Femur (tissue), 1 donor: ENCODE measurements at regions not wholly inside any gene's neighbourhood (a gene's known extent, or its start where the extent isn't known, plus 50 kb on each side); places are given as distances from the start of the nearest gene placed in this dataset.

Source experiments
- DNase-seq: peaks from one replicate; pipeline ENCODE4 v3.0.0-alpha.2; 2017

DNA sequence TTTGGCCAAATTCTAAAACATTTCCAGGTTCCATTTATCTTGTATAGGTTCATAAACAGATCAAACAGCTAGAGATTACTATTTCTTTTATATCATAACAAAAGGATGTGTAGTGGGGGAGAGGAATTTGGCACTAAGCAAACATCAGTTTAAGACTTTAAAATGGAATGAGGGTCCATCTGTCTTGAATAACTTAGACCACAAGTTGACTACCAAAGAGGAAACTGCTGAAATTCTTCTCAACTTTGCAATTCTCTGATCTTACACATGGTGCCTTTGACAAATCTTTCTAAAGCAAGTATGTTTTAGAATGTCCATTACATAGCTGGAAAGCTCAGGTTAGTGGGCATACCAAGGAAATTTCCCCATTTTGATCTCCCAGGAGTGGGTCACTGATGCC is 140.5 kb upstream of the ADAMTS9 start:
- no peak for DNase-seq

DNA sequence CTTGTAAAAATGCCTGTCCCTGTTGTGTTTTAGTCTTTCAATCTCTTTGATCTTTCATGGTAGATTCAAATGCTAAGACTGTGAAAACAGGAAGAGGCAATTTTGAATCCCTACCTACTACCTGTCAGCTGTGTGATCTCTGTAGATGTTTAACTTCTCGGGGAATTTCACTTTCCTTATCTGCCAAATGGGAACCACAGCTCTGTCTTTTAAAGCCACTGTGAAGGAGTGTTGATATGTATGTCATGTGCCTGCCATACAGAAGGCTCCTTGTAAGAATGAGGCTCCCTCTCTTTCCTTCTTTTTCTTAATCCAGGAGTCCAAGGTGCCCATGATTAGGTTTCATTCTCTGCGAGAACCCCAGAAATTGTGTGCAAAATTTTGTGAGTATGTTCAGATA is 139.6 kb upstream of the ADAMTS9 start:
- no peak for DNase-seq

DNA sequence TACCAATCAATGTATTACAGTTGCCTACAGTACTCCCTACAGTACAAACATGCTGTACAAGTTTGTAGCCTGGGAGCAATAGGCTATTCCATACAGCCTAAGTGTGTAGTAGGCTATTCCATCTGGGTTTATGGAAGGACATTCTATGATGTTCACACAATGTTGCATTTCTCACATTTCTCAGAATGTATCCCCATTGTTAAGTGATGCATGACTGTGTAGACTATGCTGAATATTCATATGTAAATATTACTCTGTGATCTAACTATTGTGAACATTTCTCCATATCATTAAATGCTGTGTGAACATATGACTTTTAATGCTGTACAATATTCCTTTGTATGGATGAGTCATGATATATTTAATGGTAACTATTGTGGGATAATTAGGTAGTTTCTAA is 139.2 kb upstream of the ADAMTS9 start:
- DNase-seq, result no peak

DNA sequence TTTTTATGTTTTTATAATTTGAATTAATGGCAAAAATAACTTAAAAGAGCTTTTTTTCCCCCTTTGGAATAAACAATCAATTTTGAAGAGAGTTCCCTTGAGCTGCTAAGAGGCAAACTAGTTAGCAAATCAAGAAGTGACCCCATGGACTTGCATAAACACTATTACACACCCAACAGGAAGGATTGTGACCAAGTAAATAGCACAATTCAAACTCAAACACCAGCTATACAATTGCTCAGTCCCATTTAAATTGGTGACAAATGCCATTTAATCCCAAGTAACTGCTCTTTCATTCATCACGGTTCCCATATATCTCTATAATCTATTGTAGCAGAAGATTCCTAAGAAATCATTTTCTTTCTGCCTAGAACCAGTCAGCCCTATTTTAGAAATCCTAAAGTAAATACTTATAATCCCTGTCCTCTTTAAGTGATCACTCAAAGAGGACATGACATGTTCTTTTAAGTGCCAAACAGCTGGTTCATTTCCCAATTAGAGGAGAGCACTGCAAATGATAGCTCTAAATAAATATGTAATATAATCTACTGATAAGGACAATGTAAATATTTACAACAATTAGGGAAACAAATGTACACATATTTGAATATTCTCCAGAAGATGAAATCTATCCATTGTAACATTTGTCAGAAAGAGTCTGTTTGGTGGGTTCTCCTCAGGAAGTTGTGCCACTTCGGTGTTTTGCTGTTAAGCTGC is 137.8 kb upstream of the ADAMTS9 start:
- no peak for DNase-seq

DNA sequence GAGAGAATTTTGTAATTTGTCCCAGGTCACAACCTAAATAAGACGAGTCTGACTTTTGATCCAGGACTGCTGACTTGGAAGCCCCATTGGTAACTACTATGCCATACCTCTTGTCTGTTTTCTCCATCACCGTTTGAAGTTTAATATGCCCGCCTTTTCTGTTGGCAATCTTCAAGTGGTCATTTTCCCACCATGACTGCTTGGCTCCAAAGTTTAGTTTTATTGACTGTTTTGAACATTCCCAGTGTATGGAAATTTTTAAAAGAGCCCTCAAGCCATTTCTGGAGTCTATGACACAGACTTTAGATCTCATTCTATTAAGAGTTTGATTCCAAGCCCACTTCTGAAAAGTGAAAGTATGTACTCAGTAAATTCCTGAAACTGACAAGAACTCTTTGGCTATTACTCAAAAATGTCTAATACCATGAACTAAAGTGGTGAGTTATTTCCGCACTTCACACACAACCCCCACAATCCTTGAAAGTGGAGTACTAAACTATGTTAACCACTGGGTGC is 136.7 kb upstream of the ADAMTS9 start:
- no peak for DNase-seq

DNA sequence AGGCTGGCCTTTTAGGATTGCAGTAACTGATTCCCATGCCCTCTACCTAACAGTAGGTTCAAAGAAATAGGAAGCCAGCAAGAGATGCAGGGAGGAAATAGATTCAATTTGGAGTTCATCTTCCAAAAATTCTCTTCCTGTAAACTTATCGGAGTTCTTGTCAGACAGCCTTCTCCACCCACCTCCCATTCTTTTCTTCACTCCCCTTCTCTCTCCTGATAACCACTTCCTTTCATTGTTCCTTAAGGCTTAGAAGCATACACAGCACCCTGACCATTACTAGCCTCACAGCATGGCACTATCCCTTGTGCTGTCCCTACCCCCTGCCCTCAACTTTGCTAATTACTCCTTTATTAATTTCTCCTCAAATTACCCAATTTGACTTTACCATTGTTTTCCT is 130.4 kb upstream of the ADAMTS9 start:
- no peak for DNase-seq

DNA sequence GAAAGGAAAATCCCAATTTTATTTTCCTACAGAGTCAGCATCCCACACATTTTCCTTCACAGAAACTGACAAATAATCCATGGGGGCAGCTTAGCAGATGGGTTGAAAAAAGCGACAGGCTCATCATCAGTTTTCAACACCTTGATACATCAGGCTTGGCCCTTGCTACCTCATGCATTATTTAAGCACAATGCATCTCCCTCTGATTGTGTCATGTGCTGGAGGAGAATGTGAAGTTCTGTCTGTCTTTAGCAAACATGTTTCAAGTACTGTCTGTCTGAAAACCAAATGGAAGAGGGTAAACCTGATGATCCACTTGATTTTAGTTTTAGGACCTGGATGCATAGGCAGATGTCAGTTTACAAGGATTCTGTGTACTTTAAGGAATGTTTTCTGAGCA is 128.6 kb upstream of the ADAMTS9 start:
- no peak for DNase-seq

DNA sequence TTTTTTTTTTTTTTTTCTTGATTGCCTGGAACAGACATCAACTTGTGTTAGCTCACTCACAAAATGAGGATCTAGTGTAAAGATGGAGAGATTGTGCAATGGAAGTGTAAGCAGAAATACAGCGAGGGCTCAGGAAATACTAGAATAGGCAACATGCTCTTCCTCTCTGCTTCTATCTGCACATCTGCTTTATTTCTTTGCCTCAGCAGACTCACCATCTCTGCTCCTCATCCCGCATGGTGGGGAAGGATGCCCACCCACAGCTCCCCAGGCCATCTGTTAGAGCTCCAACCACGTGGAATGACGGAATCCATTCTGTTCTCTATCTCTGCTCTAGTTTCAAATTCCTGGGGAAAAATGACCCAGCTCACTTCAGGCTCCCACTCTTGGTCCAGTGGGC is 128.0 kb upstream of the ADAMTS9 start:
- peak; percentile 47 for DNase-seq

DNA sequence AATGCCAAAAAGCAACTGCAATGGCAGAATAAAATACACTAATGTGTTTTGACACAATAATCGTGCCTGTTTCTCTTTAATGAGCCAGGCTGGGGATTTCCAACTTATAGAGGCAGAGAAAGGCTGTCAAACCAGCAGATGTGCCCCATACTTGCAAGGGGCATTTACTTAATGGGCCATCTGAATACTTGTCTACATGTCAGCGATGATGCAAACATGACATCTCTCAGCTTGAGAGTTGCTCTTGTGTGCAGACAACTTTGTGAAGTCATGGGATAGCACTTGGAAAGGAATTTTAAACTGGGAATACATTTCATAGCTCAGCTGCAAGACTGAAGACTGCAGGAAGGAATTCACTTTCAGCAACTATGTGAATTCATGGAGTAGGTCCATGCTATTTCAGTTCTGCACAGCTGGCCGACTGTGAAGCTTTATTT is 127.4 kb upstream of the ADAMTS9 start:
- DNase-seq, result peak; percentile 66

DNA sequence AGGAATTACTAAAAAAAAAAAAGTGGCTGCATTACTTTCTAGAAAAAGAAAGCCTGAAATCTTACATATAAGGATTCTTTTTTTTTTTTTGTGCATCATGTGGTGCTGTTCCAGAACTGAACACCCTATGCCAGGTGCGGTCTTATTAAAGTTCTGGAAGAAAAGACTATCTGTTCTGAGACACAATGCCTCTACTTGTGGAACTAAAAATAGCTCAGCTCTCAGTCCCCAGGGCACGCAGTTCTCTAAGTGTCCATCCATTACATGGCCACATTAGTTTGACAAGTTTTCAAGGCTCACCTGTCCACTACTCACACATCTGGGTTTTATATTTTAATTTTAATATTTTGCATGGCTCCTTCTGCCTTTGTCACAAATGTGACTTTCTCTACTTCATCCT is 126.6 kb upstream of the ADAMTS9 start:
- DNase-seq, result peak; percentile 34

DNA sequence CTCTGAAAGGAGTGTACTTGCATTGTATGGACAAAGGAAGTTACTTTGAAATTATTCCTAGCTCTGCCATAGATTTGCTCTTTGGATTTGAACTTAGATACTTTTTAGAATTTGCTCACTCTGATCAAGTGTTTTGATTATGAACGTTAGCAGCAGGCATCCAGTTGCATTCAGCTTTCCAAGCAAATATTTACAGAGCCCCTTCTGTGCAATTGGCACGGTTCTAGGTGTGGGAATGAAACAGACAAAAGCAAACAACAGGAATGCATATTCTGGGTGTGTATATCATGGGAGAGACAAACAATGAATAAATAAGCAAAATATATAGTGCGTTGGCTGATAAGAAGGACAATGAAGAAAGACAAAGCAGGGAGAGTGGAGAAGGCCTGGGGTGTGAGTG is 125.5 kb upstream of the ADAMTS9 start:
- no peak for DNase-seq

DNA sequence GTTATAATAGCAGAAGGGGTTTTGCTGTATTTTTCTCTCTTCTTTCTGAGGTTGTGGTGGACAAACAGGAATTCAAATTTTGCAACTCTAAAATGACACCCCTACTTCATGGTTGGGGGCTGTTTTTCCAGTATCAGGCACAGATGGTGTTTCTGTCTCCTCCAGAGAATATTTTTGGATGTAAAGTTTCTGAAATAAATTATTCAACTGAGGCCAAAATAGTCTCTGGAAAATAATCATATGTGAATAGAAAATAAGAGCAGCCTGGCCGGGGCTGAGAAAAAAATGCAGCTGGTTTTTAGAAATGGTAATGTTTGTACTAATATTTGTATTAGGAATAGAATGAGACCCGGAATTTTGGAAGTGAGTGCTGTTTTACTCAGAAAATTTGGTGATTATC is 121.3 kb upstream of the ADAMTS9 start:
- peak; percentile 39 for DNase-seq

DNA sequence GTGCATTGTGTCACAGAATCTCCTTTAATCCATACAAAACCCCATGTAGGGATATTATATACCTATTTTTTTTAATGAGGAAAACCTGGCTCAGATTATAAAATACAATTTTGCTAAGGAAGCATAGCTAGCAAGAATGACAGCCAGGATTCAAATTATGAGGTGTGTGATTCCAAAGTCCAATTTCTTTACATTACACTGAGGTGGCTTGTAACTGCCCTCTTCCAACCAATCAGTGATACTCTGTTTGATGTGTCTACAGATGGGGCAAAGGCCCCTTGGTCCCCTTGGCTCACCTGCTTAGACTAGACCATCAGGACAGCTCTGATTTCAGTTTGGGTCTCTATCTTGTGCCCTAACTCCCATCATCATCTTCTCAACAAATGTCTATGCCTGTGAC is 120.3 kb upstream of the ADAMTS9 start:
- no peak for DNase-seq

DNA sequence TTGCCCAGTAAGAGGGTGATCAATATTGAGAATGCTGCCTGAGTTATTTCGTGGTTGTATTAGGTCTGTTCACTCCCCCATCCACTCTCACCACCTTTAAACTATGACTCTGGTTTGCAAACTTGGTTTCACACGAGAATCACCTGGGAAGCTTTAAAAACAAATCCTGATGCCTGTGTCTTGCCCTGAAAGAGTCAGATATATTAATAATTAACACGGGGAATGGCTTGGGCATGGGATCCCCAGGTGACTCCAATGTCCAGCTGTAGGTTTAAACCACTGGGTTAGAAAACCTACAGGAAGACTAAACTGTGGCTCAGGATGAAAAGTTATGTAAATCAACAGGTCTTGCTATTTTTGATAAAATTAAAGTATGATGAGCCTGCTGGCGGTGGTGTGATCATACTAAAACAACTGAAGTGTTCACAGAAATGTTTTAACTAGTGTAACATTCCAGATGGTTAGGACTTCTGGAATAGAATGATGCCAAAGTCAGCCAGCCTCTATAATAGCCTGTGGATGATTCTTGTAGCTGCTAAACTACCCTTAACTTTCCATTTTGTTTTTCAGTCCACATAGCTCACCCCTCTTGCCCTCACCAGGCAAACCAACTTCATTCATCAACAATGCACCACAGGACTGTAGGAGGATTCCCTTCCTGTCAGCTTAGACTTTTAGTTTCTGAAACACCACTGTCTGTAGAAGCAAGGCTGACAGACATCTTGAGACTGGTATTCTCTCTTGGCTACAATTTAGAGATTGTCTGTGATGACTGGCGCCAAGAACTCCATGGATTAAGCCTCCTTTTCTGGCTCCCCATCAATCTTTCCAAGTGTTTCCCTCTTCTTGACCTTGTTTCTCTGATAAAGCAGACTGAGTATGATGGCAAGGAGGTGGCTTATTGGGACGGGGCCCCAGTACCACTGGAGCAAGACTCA is 119.1 kb upstream of the ADAMTS9 start:
- no peak for DNase-seq

DNA sequence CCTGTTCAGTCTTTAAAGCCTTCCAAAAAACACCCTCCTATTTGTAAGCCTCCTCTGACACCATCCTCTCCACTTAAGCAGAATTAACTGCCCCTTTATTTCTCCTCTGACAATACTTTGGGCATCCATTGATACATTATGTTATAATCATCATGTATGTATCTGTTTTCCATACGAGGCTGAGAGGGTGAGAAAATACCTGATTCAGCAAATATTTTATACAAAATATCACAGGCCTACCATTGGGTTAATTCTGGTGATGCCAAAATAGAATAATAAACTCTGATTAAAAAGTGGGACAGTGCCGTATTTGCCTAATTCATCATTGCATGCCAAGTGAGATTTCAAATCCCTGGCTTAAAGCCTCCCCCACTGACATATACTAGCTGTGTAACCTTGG is 118.2 kb upstream of the ADAMTS9 start:
- no peak for DNase-seq

DNA sequence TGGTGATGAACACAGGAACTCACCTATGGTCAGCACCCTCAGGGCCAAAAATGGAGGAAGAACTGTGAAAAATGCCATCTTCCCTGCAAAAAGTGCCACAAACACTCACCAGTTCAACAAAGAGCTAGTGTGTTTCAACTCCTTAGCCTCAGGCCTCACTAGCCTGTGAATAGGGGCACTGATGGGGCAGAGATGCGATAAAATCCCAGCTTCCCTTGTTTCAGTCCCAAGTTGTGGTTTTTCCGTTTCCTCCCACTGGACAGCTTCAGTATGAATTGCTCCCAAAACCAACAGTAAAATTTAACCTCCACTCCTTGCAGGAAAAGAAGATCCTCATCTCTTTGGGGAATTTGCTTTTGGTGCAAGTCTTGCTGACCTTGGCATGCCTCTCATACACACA is 117.4 kb upstream of the ADAMTS9 start:
- no peak for DNase-seq

DNA sequence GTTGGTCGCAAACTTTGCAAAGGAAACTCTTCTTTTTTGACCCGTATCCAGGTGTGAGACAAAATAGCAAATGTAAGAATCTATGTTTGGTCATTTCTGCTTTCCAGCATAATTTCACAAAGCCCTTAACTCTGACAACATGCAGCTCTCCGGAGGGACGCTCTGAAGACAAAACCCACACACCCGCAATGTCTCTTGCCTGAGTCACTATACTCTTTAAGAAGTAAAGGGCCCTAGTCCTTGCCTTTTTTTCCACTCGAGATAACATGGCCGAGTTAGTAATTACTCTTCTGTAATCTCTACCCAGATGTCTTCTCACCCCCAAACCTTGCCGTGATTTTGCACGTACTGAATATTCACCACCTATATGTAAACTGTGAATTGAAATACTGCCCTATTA is 115.7 kb upstream of the ADAMTS9 start:
- no peak for DNase-seq

DNA sequence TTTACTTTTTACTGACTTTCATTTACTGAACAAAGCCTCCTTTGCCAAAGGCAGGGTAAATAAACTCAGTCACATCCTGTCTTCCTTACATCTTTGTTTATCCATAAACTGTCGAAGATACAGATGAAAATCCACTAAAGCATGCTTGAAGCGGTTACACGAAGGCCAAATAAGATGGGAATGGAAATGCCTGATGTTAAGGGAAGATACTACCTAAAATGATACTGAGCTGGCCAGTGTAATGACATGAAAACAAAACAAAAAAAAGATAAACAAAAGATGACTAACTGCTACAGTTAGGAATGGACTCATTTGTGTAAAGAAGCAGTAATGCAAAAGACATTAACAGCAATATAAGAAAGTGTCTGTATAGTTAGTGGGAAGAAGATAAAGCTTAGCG is 114.7 kb upstream of the ADAMTS9 start:
- no peak for DNase-seq

DNA sequence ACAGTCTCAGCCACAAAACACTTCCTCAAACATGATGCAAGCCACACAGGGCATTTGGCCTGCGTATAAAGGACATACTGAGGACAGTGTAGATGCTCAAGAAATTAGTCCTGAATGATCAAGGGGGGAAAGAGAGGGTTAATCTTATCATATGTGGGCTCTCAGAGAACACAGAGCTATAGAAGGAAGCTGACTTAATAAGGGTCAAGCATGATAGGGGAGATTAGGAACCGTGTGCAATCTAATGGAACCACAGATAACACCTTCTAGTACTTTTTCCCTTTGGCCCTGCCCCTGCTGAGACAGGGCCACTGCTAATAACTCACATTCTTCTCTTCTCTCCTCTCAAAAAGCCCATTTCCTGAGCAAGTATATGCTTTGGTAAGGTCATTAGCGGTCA is 114.1 kb upstream of the ADAMTS9 start:
- DNase-seq, result no peak

DNA sequence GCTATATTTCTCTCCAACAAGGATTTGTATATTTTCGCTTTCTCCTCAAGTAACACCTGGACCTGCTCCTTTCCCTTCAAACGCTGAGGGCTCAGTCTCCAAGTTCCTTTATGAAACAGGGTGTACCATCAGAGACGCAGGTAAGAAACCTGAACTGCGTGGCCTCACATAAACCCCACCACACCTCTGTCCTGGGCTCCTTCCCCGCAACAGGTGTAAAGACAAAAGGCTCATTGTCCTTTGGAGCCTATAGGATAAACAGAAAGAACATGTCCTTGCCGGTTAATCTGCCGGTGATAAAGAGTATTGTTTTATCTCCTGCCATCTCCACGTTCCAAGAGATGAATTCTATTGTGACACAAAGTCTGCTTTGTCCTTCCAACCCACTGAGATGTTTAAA is 111.8 kb upstream of the ADAMTS9 start:
- no peak for DNase-seq

DNA sequence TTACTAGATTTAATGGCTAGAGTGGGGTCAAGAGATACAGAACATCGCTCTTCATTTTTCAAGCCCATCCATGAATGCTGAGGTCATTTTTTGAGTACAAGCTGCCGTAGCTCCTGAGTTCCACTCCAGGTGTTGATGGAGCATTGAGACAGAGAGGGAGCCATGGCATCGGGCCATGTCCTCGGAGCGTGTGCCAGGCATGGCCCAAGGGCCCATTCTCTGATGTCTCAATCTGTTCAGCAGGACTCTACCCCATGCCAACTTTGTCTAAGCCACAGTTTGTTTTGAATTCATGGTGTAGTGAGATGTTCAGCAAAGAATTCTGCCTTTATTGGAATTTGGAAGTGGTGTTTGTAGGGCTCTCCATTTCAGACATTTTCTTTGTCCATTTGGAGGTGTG is 110.5 kb upstream of the ADAMTS9 start:
- DNase-seq, result no peak

DNA sequence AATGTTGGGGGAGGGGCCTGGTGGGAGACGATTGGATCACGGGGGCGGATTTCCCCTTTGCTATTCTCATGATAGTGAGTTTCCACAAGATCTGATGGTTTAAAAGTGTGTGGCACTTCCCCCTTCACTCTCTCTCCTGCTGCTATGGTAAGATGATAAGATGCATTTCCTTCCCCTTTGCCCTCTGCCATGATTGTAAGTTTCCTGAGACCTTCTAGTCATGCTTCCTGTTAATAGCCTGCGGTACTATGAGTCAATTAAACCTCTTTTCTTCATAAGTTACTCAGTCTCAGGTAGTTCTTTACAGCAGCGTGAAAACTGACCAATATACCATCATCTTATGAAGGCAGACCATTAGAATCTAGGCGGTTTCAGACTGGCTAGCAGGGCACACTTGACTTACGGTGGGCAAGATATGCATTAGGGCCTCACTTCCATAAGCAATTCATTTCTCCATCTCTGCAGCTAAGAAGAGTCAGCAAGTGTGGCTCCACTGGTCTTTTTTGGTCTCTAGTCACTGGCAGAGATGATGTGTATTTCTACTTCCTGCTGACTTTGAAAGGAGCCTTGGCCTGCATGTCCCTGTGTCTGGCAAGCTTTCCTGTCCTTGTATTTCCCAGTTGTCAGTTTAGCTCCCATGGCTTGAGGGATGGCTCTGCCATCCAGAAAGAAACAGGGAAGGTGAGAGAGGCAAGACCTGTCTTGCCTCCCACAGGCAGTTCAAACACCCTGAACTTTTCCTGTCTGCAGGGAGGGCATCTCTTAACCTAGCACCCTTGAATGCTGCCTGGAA is 109.0 kb upstream of the ADAMTS9 start:
- no peak for DNase-seq

DNA sequence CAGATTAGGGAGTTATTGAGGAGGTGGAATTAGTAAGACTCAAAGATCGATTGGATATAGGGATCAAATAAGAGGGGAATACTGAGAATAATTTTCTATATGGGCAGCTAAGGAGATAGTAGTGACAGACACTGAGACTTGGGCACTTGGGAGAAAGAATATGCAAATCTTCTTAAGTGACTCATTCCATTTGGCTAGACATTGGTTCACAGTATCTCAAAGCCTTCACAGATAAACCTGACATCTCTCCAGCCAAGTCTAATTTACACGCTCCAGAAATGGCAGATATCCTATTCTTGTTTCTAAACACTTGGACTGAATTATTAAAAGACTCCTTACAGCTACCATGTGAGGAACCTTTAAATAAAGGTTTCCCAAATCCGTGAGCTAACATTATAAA is 104.6 kb upstream of the ADAMTS9 start:
- DNase-seq, result no peak
